Thyroid gland (tissue), 4 donors: ENCODE measurements at regions not wholly inside any gene's neighbourhood (a gene's known extent, or its start where the extent isn't known, plus 50 kb on each side); places are given as distances from the start of the nearest gene placed in this dataset.

Source experiments
- DNase-seq, 2 donors: peaks; one replicate each; pipeline ENCODE4 v3.0.0-alpha.2; 2019
- H3K27ac ChIP-seq, 3 donors: fragments of 200-600 bp; sonication (generic); 1 replicate in 2 of 3; 2 replicates in 1 of 3; pipeline ENCODE4 v1.5.1; 2016 to 2019; ENCODE audit warnings: mild to moderate bottlenecking in 1 of 3, moderate library complexity in 1 of 3
- H3K27me3 ChIP-seq: fragments of 200-600 bp; sonication (generic); one replicate; pipeline ENCODE4 v1.5.1; 2019
- H3K36me3 ChIP-seq, 2 donors: fragments of 200-600 bp; sonication (generic); one replicate each; pipeline ENCODE4 v1.5.1; 2016 to 2019
- H3K4me1 ChIP-seq, 2 donors: fragments of 200-600 bp; sonication (generic); one replicate each; pipeline ENCODE4 v1.5.1; 2017 to 2019
- H3K4me3 ChIP-seq, 3 donors: fragments of 200-600 bp; sonication (generic); replicated peaks in 1 of 3; 1 replicate in 2 of 3; 2 replicates in 1 of 3; pipeline ENCODE4 v1.5.1; 2016; ENCODE audit warnings: mild to moderate bottlenecking in 1 of 3
- H3K9me3 ChIP-seq: fragments of 200-600 bp; sonication (generic); one replicate; pipeline ENCODE4 v1.5.1; 2017
- CTCF ChIP-seq, 6 experiments: fragments of 200-600 bp in 3 of 6; fragments of 450-650 bp in 3 of 6; sonication (generic) in 3 of 6; IDR thresholded peaks; one replicate each; pipeline ENCODE4 v1.5.1; 2016 to 2019; ENCODE audit warnings: antibody characterized with exemption in 6 of 6, mild to moderate bottlenecking in 2 of 6, inconsistent platforms in 1 of 6, moderate library complexity in 1 of 6
- POLR2A ChIP-seq, 2 donors: fragments of 450-650 bp; IDR thresholded peaks; one replicate each; pipeline ENCODE4 v1.6.1; 2017; ENCODE audit warnings: antibody characterized with exemption in 2 of 2, mild to moderate bottlenecking in 2 of 2, moderate library complexity in 1 of 2
- WGBS, 2 donors: methylation state at CpG; one replicate each; pipeline ENCODE4 v1.1.5; 2017; 5-methylcytosine and 5-hydroxymethylcytosine counted together
- intact Hi-C: fragments of 100-400 bp; cut with DNase I; formaldehyde crosslinking; loops from one replicate; pipeline ENCODE4 v1.15.1; 2023

- Histone ChIP-seq H3K27me3 (no peaks in the 10 kb centered on the region), H3K36me3 (no peaks in the 10 kb centered on the region), H3K4me1 (no peaks in the 10 kb centered on the region), H3K27ac (no peak overlapping the region), H3K4me3 (no peak overlapping the region), H3K9me3 (no peaks in the 10 kb centered on the region)
- no peak for DNase-seq
- no peak for TF ChIP-seq CTCF (IDR thresholded peaks at IDR 0.05)
- no peak for TF ChIP-seq POLR2A (IDR thresholded peaks at IDR 0.05)
- intact Hi-C loops: loop anchor here (10.0 kb wide), 2 partner anchors 1089 to 1829 kb away; partner anchors contain the start of gene AJAP1
- WGBS, 2 donors: 87 to 95% methylated on average over 4 to 13 of the region's 13 CpGs
Measured at GRCh38 chr1:5743435-5744095, 248.7 kb downstream of the NPHP4 start.

GRCh38 chr1:5742801-5743200 is 249.4 kb downstream of the NPHP4 start:
- DNase-seq: no peak
- H3K9me3 ChIP-seq: no peaks in the 10 kb centered on the region
- no peak for TF ChIP-seq POLR2A (IDR thresholded peaks at IDR 0.05)
- TF ChIP-seq CTCF (IDR thresholded peaks at IDR 0.05): no peak
- H3K36me3 ChIP-seq: no peaks in the 10 kb centered on the region
- WGBS, 2 donors: 92 to 96% methylated on average over 12 to 13 of the region's 14 CpGs
- no peak overlapping the region for H3K27ac ChIP-seq
- no peak overlapping the region for H3K4me3 ChIP-seq
- H3K27me3 ChIP-seq: no peaks in the 10 kb centered on the region
- intact Hi-C loops: loop anchor here (10.0 kb wide), 2 partner anchors 1088 to 1828 kb away; partner anchors contain the start of gene AJAP1
- H3K4me1 ChIP-seq: no peaks in the 10 kb centered on the region

- TF ChIP-seq CTCF (IDR thresholded peaks at IDR 0.05) (no peak), POLR2A (IDR thresholded peaks at IDR 0.05) (no peak)
- H3K27me3 ChIP-seq: no peaks in the 10 kb centered on the region
- no peak overlapping the region for H3K27ac ChIP-seq
- 76 to 87% methylated on average over 8 to 9 of the region's 9 CpGs for WGBS, 2 donors
- no peaks in the 10 kb centered on the region for H3K4me1 ChIP-seq
- intact Hi-C loops: loop anchor here (10.0 kb wide), 2 partner anchors 1087 to 1827 kb away; partner anchors contain the start of gene AJAP1
- no peaks in the 10 kb centered on the region for H3K9me3 ChIP-seq
- no peak for DNase-seq
- no peaks in the 10 kb centered on the region for H3K36me3 ChIP-seq
- H3K4me3 ChIP-seq: no peak overlapping the region
Measured at GRCh38 chr1:5742032-5742431, 250.2 kb downstream of the NPHP4 start.

GRCh38 chr1:5740865-5741860 is 251.1 kb downstream of the NPHP4 start:
- intact Hi-C loops: loop anchor here (10.0 kb wide), 2 partner anchors 1086 to 1826 kb away; partner anchors contain the start of gene AJAP1
- 79 to 84% methylated on average over 20 to 21 of the region's 21 CpGs for WGBS, 2 donors
- Histone ChIP-seq H3K9me3 (no peaks in the 10 kb centered on the region), H3K27ac (no peak overlapping the region), H3K4me1 (no peaks in the 10 kb centered on the region), H3K27me3 (no peaks in the 10 kb centered on the region), H3K4me3 (no peak overlapping the region), H3K36me3 (no peaks in the 10 kb centered on the region)
- TF ChIP-seq POLR2A (IDR thresholded peaks at IDR 0.05) (no peak), CTCF (IDR thresholded peaks at IDR 0.05) (no peak)
- no peak for DNase-seq
